ENCODE measurements at regions not wholly inside any gene's neighbourhood (a gene's known extent, or its start where the extent isn't known, plus 50 kb on each side); places are given as distances from the start of the nearest gene placed in this dataset.

DNA sequence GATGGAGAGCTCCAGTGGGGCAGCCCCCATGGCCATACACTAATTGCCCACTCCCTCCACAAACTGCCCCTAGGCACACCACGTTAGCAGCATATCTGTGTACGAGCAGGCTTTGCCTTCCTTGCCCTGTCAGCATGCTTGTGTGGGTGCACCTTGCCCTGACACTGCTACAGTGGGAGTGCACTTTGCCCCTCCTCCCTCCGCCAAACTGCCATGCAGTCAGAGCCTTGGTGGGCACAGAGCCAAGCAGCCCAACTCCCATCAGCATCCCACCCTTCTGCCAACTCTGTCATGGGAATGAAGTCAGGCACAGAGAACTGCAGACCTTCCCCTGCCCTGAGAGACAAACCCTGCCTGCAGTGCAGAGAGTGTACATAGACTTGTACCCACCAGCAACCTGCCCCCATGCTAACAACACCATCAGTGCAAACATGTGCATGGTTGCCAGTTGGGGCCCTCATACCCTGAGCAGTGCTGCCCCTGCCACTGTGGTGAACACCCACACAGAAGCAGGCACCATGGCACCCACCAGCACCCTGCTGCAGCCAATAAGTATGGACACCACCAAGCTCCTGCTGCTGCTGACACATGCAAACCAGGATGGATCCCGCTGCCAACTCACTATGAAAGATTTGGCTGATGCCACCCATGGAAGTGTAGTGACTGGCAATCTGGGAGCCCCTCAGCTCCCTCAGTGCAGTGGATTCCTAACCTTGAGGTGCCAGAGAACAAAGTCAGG lies 1197.7 kb upstream of the CELF2 start:
- no peak overlapping the region for H3K4me2 ChIP-seq
- POLR2A ChIA-PET: no interaction called here
- DNase-seq (ENCODE audit: low read depth in 1 of 2, low spot score in 1 of 2) (no peak), FAIRE-seq (no peak), ATAC-seq (no peak)
- no peaks in the 10 kb centered on the region for H3K4me1 ChIP-seq
- 0% methylated on average over 2 of the region's 4 CpGs for WGBS (ENCODE audit: missing lambda C conversion rate)
- no peak overlapping the region for H3K4me3 ChIP-seq
- TF ChIP-seq SMC3 (IDR thresholded peaks at IDR 0.05): no peak
- CTCF ChIA-PET: no interaction called here
- H3K9me3 ChIP-seq: no peaks in the 10 kb centered on the region
- H3K27ac ChIP-seq: no peak overlapping the region

DNA sequence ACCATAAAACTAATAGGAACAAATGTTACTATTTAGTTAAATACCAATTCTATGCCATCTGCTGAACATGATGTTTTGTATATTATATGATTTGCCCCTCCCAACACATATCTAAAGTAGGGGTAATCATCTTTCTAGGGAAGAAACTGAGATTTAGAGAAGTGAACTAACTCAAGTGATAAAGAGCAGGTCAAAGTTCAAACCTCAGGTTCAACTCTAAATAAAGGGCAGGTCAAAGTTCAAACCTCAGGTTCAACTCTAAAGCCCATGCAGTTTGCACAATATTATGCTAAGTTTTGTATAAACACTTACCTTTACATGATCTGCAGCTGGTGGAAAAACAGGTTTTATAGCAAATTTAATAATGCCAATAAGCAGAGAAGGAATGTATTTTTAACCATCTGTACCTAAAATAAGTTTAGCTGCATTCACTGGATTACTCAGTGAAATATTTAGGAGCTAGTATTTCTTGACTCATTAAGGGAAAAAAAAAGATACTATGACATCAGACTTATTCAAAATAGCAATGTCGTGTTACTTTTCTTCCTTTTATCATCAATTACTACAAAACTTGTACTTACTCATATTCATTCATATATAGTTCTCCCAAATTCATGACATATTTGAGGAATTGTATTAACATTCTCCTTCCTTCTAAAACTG lies 1194.3 kb upstream of the CELF2 start:
- no peak for FAIRE-seq
- CTCF ChIA-PET: interaction anchor here (1.2 kb wide), 1 partner anchor 32 kb away, joined by 4 read pairs; no protein-coding TSS in a partner anchor

DNA sequence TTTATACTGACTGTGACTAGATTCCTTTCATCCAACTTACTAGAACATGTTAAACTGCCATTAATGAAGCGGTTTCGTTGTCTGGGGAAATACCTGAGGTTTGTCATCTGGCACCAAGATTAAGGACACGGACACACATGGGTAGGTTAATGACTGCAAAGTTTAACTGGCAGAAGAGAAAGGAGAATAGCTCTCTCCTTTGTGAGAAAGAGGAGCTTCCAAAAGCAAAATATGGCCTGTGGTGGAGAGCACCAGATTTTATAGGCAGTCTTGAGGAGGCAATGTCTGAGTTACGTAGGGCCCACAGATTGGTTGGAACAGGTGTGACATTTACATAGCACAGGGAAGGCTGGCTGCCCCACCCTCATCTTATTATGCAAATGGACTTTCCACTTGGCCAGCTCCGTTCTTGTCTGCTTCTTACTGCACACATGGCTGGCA lies 1193.0 kb upstream of the CELF2 start:
- ChIA-PET POLR2A (no interaction called here), CTCF (no interaction called here)
- no peak for TF ChIP-seq TFCP2L1 (CRISPR knock-in tag; IDR thresholded peaks at IDR 0.05)
- no peak for TF ChIP-seq RFX5 (IDR thresholded peaks at IDR 0.05)
- TF ChIP-seq SREBF2 (IDR thresholded peaks at IDR 0.05): no peak
- no peak for TF ChIP-seq EP300 (IDR thresholded peaks at IDR 0.05)
- no peak for TF ChIP-seq ZC3H11A (IDR thresholded peaks at IDR 0.05)
- TF ChIP-seq, protein P1, sequence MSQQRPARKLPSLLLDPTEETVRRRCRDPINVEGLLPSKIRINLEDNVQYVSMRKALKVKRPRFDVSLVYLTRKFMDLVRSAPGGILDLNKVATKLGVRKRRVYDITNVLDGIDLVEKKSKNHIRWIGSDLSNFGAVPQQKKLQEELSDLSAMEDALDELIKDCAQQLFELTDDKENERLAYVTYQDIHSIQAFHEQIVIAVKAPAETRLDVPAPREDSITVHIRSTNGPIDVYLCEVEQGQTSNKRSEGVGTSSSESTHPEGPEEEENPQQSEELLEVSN (IDR thresholded peaks at IDR 0.05; ENCODE audit: borderline replicate concordance, low read depth): no peak
- TF ChIP-seq BHLHE40 (IDR thresholded peaks at IDR 0.05; ENCODE audit: low read depth, low read length): no peak
- TF ChIP-seq RARB (CRISPR knock-in tag; IDR thresholded peaks at IDR 0.05): no peak
- no peak for TF ChIP-seq HOXA7 (CRISPR knock-in tag; IDR thresholded peaks at IDR 0.05)
- TF ChIP-seq CHD2 (IDR thresholded peaks at IDR 0.05; ENCODE audit: low read length, partially characterized antibody): no peak
- TF ChIP-seq JUNB (IDR thresholded peaks at IDR 0.05): no peak
- TF ChIP-seq POLR2AphosphoS2 (conservative IDR thresholded peaks at IDR 0.05; ENCODE audit: low read length): no peak
- no peak for TF ChIP-seq GATA3 (IDR thresholded peaks at IDR 0.05; ENCODE audit: borderline replicate concordance)
- no peak for TF ChIP-seq CBX8 (IDR thresholded peaks at IDR 0.05)
- TF ChIP-seq, protein P2, sequence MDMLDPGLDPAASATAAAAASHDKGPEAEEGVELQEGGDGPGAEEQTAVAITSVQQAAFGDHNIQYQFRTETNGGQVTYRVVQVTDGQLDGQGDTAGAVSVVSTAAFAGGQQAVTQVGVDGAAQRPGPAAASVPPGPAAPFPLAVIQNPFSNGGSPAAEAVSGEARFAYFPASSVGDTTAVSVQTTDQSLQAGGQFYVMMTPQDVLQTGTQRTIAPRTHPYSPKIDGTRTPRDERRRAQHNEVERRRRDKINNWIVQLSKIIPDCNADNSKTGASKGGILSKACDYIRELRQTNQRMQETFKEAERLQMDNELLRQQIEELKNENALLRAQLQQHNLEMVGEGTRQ (IDR thresholded peaks at IDR 0.05): no peak
- TF ChIP-seq NR3C1 (IDR thresholded peaks at IDR 0.05): no peak
- no peak for TF ChIP-seq RCOR1 (IDR thresholded peaks at IDR 0.05; ENCODE audit: low read depth, low read length)
- H3K4me3 ChIP-seq: no peak overlapping the region
- DNase-seq (ENCODE audit: low read depth in 1 of 2, low spot score in 1 of 2) (no peak), ATAC-seq (no peak), FAIRE-seq (no peak)
- no peaks in the 10 kb centered on the region for H3K4me1 ChIP-seq
- no peaks in the 10 kb centered on the region for H3K9me3 ChIP-seq
- H3K27ac ChIP-seq: no peak overlapping the region
- H3K4me2 ChIP-seq: no peak overlapping the region
- 6% methylated on average over 5 of the region's 5 CpGs for WGBS (ENCODE audit: missing lambda C conversion rate)

More for the DNA sequence above, 1194.3 kb upstream of the CELF2 start:
- H3K4me2 ChIP-seq: no peak overlapping the region
- H3K27ac ChIP-seq: no peak overlapping the region
- no peaks in the 10 kb centered on the region for H3K9me3 ChIP-seq
- TF ChIP-seq EHMT2 (IDR thresholded peaks at IDR 0.05; ENCODE audit: low read depth): no peak
- TF ChIP-seq MYC (IDR thresholded peaks at IDR 0.05; ENCODE audit: borderline replicate concordance, low read length): no peak
- no peak for TF ChIP-seq RNF2 (IDR thresholded peaks at IDR 0.05; ENCODE audit: borderline replicate concordance, low read depth)
- TF ChIP-seq, protein P3, sequence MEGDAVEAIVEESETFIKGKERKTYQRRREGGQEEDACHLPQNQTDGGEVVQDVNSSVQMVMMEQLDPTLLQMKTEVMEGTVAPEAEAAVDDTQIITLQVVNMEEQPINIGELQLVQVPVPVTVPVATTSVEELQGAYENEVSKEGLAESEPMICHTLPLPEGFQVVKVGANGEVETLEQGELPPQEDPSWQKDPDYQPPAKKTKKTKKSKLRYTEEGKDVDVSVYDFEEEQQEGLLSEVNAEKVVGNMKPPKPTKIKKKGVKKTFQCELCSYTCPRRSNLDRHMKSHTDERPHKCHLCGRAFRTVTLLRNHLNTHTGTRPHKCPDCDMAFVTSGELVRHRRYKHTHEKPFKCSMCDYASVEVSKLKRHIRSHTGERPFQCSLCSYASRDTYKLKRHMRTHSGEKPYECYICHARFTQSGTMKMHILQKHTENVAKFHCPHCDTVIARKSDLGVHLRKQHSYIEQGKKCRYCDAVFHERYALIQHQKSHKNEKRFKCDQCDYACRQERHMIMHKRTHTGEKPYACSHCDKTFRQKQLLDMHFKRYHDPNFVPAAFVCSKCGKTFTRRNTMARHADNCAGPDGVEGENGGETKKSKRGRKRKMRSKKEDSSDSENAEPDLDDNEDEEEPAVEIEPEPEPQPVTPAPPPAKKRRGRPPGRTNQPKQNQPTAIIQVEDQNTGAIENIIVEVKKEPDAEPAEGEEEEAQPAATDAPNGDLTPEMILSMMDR (IDR thresholded peaks at IDR 0.05): no peak
- TF ChIP-seq CBX8 (IDR thresholded peaks at IDR 0.05): no peak
- TF ChIP-seq HOXB13 (CRISPR knock-in tag; IDR thresholded peaks at IDR 0.05; ENCODE audit: low read depth): no peak
- TF ChIP-seq, protein P4, sequence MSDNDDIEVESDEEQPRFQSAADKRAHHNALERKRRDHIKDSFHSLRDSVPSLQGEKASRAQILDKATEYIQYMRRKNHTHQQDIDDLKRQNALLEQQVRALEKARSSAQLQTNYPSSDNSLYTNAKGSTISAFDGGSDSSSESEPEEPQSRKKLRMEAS (IDR thresholded peaks at IDR 0.05): no peak
- TF ChIP-seq NFE2L2 (conservative IDR thresholded peaks at IDR 0.05; ENCODE audit: low read length): no peak
- no peak for TF ChIP-seq ZC3H11A (IDR thresholded peaks at IDR 0.05)
- TF ChIP-seq CEBPB (IDR thresholded peaks at IDR 0.05): no peak
- no peak for TF ChIP-seq CHD2 (IDR thresholded peaks at IDR 0.05; ENCODE audit: low read length, partially characterized antibody)
- TF ChIP-seq POLR2AphosphoS2 (conservative IDR thresholded peaks at IDR 0.05; ENCODE audit: low read length): no peak
- TF ChIP-seq CBX2 (IDR thresholded peaks at IDR 0.05; ENCODE audit: borderline replicate concordance, low read depth): no peak
- no peak for TF ChIP-seq ZSCAN20 (CRISPR knock-in tag; IDR thresholded peaks at IDR 0.05)
- TF ChIP-seq RARB (CRISPR knock-in tag; IDR thresholded peaks at IDR 0.05): no peak
- no peak overlapping the region for H3K4me3 ChIP-seq
- ATAC-seq (no peak), DNase-seq (ENCODE audit: low read depth in 1 of 2, low spot score in 1 of 2) (no peak)
- 0% methylated on average over 1 of the region's 1 CpG for WGBS (ENCODE audit: missing lambda C conversion rate)
- POLR2A ChIA-PET: no interaction called here
- no peaks in the 10 kb centered on the region for H3K4me1 ChIP-seq
